GM12892 (cell line): ENCODE measurements at regions not wholly inside any gene's neighbourhood (a gene's known extent, or its start where the extent isn't known, plus 50 kb on each side); places are given as distances from the start of the nearest gene placed in this dataset.

ENCODE experiments used
- DNase-seq: peaks from one replicate; pipeline ENCODE4 v3.0.0; 2011; ENCODE audit not compliant: insufficient read length
- FAIRE-seq: peaks from 2 replicates; lab custom pipeline; 2011; peaks lifted over from hg19 to GRCh38; lab: Jason Lieb, UNC
- POLR2A ChIP-seq: IDR thresholded peaks from 2 replicates; pipeline ENCODE4 v1.6.1; 2011; ENCODE audit warnings: low read depth, low read length, control low read depth
- POLR2AphosphoS5 ChIP-seq: IDR thresholded peaks from 2 replicates; pipeline ENCODE4 v1.6.1; 2011; ENCODE audit warnings: low read depth, low read length, control low read depth
- TAF1 ChIP-seq: IDR thresholded peaks from 2 replicates; pipeline ENCODE4 v1.6.1; 2011; ENCODE audit warnings: low read depth, mild to moderate bottlenecking, control low read depth, low read length, borderline replicate concordance

DNA sequence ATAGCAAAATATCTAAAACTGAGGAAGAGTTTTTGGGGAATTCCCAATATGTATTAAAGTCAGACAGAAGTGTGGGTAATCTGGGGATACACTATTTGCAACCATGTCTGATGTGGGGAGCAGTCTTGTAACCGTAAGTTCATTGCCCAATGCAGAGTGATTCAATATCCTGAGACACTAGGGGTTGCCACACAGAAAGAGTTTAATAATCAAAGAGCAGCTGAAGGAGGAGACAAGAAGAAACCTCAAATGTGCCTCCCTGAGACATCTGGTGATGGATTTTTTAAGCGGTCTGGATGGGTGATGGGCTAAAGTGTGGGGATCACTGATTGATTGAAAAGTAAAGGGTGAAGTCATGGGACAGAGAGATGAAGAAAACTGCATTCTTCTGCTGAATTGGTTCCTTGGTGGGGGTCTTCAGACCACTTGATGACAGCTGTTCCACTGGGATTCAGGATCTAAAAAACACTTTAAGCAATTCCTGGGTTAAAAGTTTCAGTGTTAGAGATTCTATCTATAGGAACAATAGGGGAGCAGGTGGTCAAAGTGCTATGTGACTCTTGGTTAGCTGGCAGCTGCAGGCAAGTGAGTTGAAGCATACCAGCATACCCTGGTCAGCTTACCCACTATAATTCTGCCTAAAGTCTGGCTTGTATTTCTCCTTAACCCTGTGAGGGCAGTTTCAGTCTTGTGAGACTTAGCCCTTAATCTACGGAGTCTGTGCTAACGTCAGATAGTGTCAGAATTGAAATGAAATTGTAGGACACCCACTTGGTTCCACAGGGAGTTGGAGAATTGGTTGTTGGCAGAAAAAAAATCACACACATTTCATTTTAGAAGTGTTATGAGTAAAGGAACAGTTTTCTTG lies 425.9 kb upstream of the TGFBR2 start:
- no peak for FAIRE-seq
- no peak for DNase-seq
- TF ChIP-seq POLR2A (no peak), POLR2AphosphoS5 (no peak), TAF1 (no peak)

DNA sequence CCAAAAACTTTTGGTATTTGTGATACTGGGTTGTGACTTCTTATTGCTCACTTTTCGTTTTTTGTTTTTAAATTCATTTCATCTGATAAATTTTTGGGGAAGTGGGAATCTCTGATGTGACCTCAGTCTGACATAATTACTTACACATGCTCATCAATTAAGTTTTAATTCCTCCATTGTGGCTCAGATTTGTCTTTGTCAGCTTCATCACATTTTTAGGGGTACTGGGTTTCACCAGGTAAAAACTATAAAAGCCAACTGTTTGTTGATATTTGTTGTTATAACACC lies 425.3 kb upstream of the TGFBR2 start:
- no peak for FAIRE-seq
- no peak for TF ChIP-seq TAF1
- TF ChIP-seq POLR2AphosphoS5, result no peak
- no peak for TF ChIP-seq POLR2A

DNA sequence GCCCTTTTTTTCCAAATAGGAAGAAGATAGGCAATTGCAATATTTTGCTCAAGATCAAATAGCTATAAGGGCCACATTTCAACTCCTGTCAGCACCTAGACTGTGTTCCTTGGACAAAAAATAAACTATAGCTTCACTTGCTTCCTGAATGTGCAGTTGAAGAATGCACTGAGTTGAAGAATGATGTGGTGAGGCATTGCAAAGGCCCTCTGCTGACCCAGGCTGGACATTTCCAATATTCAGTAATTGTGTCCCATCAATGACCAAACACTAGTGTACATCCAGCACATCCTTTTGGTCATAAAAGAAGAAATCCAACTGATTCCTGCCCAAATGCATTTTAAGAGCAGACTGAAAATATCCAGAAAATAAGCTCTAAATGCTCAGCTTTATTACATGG lies 424.8 kb upstream of the TGFBR2 start:
- FAIRE-seq, result no peak
- TF ChIP-seq POLR2A (no peak), POLR2AphosphoS5 (no peak), TAF1 (no peak)

More for the DNA sequence above, 425.3 kb upstream of the TGFBR2 start:
- no peak for DNase-seq

GRCh38 chr3:30183421-30183820 lies 423.0 kb upstream of the TGFBR2 start:
- TF ChIP-seq POLR2AphosphoS5, result no peak
- TF ChIP-seq TAF1, result no peak
- no peak for TF ChIP-seq POLR2A
- DNase-seq (no peak), FAIRE-seq (no peak)

More for the DNA sequence above, 424.8 kb upstream of the TGFBR2 start:
- DNase-seq, result no peak

DNA sequence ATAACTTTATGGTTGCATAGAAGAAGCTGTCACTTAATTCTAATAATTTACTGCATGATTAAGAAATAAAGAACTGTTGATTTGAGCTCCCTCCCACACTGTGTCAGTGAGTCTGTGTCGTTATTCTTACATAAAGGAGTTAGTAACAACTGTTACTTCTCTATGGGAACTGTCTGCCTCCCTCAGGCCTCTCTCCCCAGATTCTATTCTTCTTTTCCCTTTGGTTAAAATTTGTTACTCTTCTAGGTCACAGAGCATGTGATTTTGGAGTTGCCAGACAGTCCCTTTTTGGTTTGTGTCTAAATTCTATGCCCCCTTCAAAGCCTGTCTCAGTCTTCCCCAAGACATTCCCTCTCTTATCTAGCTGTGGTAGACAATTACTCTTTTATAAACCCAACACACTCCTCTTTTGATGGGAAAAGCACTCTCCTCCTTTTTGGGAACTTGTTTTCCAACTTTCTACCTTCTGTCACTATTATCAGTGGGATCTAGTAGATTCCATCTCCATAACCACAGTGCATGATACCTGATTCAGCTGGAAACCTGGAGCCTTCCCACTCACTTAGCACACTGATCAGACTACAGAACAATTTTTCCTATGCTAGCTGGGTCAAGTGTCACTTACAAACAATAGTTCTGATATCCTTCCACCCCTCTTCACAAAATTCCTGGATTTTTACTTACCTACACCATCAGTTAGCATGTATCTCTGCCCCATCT lies 422.1 kb upstream of the TGFBR2 start:
- FAIRE-seq, result no peak
- no peak for TF ChIP-seq POLR2AphosphoS5
- no peak for TF ChIP-seq TAF1
- no peak for TF ChIP-seq POLR2A
- no peak for DNase-seq

DNA sequence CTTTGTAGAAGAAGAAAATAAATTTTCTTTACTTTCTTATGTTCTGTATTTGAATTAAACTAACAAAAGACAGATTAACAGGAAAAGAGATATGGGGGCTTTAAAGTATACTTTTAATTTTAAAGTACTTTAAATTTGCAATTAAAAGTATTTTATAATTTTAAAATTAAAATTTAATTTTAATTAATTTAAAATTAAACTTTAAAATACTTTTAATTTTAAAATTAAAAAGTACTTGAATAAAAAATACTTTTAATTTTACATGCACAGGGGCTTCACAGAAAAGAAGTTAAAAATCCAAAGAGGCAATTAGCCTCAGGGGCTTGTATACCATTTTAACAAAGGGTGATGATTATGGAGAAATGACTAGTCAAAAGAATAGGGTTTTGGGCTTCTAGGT lies 420.5 kb upstream of the TGFBR2 start:
- FAIRE-seq (no peak), DNase-seq (no peak)
- TF ChIP-seq TAF1 (no peak), POLR2AphosphoS5 (no peak), POLR2A (no peak)

GRCh38 chr3:30186741-30187219 lies 419.6 kb upstream of the TGFBR2 start:
- DNase-seq (no peak), FAIRE-seq (no peak)
- TF ChIP-seq POLR2AphosphoS5 (no peak), POLR2A (no peak), TAF1 (no peak)

GRCh38 chr3:30187366-30187765 lies 419.0 kb upstream of the TGFBR2 start:
- FAIRE-seq (no peak), DNase-seq (no peak)
- TF ChIP-seq POLR2A (no peak), POLR2AphosphoS5 (no peak), TAF1 (no peak)

DNA sequence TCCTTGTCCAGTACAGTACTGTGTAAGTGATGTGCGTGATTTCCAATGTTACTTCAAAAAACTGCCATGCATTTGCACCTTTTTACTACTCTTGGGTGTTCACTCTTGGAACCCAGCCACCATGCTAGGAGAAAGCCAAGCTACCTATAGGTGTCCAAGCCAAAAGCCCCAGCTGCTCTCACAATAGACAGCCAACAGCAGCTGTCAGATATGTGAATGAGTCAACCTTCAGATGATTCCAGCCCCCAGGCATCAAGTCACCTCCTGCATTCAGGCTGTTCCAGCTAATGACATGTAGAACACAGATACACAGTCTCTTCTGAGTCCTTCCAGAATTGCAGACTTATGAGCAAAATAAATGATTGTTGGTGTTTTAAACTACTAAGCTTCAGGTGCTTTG lies 417.7 kb upstream of the TGFBR2 start:
- DNase-seq (no peak), FAIRE-seq (no peak)
- TF ChIP-seq POLR2AphosphoS5, result no peak
- no peak for TF ChIP-seq TAF1
- no peak for TF ChIP-seq POLR2A

- TF ChIP-seq TAF1 (no peak), POLR2A (no peak)
- DNase-seq, result no peak
- FAIRE-seq, result no peak
These were observed 416.5 kb upstream of the TGFBR2 start for GRCh38 chr3:30189900-30190299.

DNA sequence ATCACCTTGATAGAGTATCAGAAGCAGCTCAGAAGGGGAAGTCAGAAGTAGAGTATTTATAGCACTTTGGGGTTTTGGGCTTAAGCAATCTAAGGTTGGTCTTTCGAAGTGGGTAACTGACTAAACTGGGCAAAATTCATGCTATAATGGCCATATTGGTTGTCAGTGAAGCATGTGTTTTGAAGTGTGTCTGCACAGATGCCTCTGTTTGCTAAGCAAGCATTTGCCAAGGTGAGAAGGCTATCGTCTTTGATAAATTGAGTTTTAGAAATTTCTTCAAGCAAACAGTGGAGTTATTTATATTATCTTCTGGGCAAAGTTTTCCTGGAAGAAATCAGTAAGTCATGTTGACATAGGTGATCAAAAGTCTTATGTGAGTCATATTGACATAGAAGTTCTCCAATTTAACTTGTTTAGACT lies 412.8 kb upstream of the TGFBR2 start:
- TF ChIP-seq TAF1 (no peak), POLR2AphosphoS5 (no peak), POLR2A (no peak)
- DNase-seq (no peak), FAIRE-seq (no peak)
